DMS114 treated with DMSO at 0.1 percent for 48 hours (cell line): ENCODE measurements at regions not wholly inside any gene's neighbourhood (a gene's known extent, or its start where the extent isn't known, plus 50 kb on each side); places are given as distances from the start of the nearest gene placed in this dataset.
"Not testable (repeated sequence)": the region's sequence is repeated elsewhere in the genome, so short reads cannot be mapped to it uniquely, and the experiment has no call there.

Source experiments
- DNase-seq: peaks from one replicate; lab custom pipeline; 2025; ENCODE audit not compliant: unreplicated experiment; lab: John Stamatoyannopoulos, UW

GRCh38 chr14:49159081-49159480 is 427.1 kb downstream of the RPS29 start:
- DNase-seq = no peak

DNA sequence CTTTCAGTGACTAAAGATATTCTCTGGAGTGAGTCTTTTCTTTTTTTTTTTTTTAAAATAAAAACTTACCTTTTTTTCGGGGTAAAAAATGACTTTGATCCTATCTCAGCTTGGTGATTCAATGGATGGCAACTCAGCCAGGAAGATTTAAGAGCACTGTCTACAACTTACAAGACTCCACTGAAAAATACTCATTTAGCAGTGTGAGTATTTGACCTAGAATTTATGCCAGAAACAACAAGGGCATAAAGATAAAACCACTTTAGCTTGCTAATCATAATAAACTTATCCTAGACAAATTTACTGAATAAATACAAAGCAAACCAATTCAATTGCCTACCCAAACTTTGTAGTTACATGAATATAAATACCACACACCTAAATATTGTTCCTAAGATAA is 446.6 kb downstream of the RPS29 start:
- no peak for DNase-seq

- no peak for DNase-seq
These were observed 451.2 kb downstream of the RPS29 start for GRCh38 chr14:49134940-49135339.

GRCh38 chr14:49121246-49121645 is 464.9 kb downstream of the RPS29 start:
- no peak for DNase-seq

GRCh38 chr14:49114161-49114893 is 471.9 kb downstream of the RPS29 start:
- DNase-seq = no peak

DNA sequence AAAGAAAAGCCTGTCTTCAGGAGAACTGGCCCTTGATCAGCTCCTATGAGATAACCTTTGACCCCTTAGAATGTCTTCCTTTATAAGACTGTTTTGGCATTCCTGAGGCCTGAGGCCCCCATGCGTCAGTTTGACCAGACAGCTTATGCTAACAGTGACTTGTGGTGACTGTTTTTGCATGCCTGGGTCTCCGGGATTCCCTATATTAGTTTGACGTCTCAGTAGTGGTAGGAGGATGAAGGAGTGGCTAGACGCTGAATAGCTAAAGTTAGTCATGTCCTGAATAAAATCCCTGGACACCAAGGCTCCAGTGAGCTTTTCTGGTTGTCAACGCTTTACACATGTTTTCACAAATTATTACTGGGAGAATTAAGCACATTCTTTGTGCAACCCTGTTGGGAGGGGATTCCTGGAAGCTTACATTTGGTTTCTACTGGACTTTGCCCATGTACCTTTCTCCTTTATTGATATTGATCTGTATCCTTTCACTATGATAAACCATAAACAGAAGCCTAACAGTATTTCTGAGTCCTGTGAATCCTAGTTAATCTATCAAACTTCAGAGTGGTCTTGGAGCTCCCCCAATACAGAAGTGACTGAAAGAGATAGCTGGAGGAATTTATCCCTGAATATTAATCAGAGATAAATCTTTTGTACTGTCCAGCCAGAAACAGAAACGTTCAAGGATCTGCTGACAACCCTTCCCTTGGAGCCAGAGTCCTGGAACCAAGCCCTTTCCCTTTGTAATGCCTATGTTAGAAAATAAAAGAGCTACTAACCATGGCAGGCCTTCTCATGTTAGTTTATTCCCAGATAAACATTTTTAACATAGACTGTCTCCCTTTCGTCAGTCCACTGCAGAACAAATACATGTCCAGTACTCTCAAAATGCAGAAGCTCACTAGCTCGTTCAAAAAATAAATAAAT is 479.2 kb downstream of the RPS29 start:
- DNase-seq = no peak

DNA sequence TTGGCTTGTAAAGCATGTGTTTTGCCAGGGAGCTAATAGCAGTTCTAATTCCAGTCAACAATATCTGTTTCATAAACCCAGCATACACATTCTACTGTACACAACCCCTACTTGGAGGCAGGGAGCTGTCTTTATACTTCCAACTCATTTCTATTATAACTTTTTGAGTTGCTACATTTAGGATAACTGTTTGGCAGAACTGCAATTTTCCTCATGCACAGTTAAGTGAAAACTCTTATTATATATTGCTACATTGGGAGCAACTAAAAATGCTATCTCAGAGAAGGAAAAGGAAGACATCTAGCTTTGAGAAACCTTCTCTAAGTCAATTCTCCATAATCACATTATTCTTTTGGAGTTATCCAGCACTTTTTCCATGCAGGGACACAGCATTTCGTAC is 480.2 kb downstream of the RPS29 start:
- DNase-seq = no peak

DNA sequence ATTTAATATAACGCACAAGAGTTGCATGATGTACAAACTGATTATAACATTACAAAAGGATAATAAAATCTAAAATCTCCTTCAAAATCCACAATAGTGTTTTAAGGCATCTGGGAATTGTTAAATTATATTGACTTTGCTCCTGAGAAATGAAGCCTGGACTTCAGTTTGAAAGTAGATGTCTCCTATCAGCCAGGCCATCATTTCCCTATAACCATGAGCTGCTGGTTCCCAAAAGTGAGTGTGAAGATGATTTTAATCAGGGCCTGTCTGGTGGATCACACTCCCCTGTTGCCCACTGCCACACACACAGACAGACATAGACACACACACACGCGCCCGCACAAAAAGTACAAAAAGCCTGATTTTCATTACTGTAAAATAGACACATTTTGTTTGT is 480.7 kb downstream of the RPS29 start:
- DNase-seq = no peak

DNA sequence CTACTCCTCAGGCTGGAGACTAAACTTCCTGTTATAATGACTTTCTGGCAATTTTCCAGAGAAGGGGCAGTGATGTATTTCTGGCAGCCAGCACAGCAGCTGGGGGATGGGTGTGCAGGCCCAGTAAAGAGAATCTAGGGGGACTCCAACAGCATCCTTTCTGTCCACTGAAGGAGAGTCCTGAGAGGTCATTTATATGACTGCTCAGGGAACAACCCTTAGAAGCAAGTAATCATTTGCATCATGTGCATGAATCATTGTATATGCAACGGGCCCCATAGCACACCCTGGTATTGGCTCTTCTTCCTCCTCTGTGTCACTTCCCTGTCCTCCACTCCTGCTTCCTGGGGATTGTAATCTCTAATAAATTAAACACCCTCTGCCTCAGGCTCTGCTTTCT is 493.8 kb downstream of the RPS29 start:
- DNase-seq = no peak

- no peak for DNase-seq
These were observed 497.1 kb downstream of the RPS29 start for GRCh38 chr14:49089107-49089506.

- not testable (repeated sequence) for DNase-seq
These were observed 512.9 kb downstream of the RPS29 start for GRCh38 chr14:49073292-49073691.

DNA sequence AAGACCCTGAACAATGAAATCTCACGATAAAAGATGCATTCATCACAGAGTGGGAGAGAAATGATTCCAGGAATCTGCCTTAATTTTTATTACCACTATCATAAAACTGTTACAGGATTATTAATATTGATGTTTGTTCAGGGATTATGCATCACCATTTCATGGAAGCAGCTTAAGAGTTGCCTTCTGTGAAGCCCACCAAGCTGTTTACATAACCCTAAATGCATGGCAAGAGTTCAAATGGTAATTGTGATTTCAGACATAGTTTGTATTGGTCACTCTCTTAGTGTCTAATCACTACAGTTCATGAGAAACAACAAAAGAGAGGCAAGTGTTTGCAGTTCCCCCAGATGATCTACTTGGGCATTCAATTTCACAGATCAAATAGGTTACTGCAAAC is 527.7 kb downstream of the RPS29 start:
- DNase-seq = no peak

- no peak for DNase-seq
These were observed 528.2 kb downstream of the RPS29 start for GRCh38 chr14:49057838-49058510.

GRCh38 chr14:49056021-49056420 is 530.2 kb downstream of the RPS29 start:
- no peak for DNase-seq

DNA sequence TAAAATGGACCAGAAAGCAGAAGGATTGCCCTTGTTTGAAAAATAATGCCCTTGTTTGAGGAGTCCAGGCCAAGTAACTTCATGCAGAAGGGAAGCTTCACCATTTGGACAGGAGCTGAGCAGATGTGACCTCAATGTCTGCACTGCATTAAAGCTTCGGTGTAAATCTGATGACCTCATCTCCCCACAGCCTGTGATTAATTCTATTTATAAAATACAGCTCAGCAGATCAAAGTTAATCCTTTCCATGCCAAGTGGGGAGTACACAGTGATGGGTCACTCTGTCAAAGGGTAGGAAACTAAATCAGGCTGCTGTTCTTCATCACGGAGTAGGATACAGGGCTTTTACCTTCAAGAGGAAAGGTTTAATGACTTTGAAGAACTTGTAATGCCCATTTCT is 533.7 kb downstream of the RPS29 start:
- no peak for DNase-seq

DNA sequence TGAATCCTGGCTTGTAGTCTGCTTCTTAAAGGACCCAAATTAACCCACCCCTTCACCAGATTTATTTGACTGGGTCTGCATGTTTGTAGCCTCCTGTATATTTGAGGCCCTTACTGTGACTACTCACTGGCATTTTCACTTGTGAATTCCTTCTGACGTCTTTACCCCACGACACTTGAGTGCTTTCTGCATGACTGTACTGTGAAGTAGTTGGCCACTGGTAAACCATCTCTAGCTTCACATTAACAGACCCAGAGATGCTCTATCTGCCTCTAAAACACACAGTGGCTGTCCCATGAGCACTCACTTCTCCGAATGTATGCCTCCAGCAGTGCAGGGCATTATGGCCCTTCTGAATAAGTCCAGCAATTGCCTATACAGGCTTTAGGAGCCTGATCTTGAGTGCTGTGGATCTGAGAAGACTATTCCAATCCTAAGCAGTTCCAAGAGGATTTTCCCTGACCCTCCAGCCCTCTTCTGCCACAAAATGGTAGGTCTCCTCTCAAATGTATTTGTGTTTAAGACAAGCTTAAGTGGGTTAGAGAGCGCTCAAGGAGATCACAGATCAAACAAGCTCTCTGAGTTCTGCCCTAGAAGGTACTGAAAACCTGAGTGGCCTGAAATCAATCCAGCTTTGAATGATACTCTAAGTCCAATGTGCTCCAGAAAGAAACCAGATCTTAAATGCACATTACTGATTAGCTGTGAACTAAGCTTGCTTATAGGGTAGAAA is 534.7 kb downstream of the RPS29 start:
- no peak for DNase-seq

DNA sequence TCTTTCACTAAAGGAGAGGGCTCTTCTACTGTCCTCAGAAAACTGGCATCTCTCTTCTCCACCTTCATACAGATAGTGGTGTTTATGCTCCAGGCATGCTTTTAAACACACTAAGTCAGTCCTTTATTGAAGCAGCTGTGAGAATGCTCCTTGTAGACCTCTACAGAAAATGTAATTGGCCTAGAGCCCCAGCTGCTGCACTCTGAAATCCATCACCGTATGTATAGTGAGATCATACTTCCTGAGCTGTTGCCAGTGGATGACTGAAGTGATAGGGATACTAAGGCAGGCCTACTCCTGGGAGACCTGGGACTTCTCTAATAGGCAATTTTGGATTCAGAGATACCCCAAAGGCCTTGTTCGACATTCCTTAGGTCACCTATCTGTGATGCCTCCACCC is 535.4 kb downstream of the RPS29 start:
- no peak for DNase-seq

- no peak for DNase-seq
These were observed 536.5 kb downstream of the RPS29 start for GRCh38 chr14:49049711-49050110.

DNA sequence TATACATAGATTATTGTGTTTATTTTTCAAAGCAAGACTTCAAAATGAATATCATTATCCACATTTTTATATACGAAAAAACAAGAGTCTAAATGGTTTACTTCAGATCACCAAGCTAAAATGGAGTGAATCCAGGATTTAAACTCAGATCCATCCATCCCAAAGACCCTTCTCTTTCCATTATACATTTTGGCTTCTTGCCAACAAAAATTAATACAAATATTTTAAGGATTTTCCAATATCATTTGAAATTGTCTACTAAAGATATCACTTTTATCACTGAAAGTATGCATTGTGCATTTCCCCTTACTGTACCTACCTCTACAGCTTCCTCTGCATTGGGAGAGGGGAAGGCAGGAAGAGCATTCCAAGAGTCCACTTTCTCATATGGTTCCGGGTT is 541.2 kb downstream of the RPS29 start:
- no peak for DNase-seq

DNA sequence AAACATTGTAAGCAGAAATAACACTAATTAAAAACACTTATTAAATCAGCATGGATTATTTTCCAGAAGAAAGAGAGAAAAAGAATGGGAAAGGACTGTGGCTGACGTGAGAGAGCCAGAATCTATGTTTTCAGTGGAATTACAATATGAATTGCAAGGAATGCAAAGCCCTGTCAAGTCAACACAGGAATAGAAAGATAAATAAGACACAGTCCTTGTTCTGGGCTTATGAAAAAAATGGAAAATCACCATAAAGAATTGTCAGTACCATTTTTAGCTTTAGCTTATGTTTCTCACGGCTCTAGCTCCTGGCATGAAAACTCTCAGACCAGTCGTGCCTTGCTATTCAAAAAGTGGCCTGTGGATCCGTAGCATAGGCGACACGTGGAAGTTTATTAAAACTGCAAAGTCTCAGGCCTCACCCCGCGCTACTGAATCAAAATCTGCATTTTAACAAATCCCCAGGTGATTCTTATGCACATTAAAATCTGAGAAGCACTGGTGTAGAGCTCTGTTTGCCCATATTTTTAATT is 549.1 kb downstream of the RPS29 start:
- DNase-seq = no peak

- DNase-seq = no peak
These were observed 549.9 kb downstream of the RPS29 start for GRCh38 chr14:49036266-49036665.
